DMS153 treated with DMSO at 0.1 percent for 48 hours (cell line): ENCODE measurements at regions not wholly inside any gene's neighbourhood (a gene's known extent, or its start where the extent isn't known, plus 50 kb on each side); places are given as distances from the start of the nearest gene placed in this dataset.

Source experiments
- DNase-seq: peaks from one replicate; lab custom pipeline; 2025; ENCODE audit not compliant: unreplicated experiment; lab: John Stamatoyannopoulos, UW

GRCh38 chr18:6606411-6607085 lies 123.0 kb upstream of the ARHGAP28 start:
- DNase-seq: no peak

GRCh38 chr18:6607343-6607742 lies 122.2 kb upstream of the ARHGAP28 start:
- no peak for DNase-seq

DNA sequence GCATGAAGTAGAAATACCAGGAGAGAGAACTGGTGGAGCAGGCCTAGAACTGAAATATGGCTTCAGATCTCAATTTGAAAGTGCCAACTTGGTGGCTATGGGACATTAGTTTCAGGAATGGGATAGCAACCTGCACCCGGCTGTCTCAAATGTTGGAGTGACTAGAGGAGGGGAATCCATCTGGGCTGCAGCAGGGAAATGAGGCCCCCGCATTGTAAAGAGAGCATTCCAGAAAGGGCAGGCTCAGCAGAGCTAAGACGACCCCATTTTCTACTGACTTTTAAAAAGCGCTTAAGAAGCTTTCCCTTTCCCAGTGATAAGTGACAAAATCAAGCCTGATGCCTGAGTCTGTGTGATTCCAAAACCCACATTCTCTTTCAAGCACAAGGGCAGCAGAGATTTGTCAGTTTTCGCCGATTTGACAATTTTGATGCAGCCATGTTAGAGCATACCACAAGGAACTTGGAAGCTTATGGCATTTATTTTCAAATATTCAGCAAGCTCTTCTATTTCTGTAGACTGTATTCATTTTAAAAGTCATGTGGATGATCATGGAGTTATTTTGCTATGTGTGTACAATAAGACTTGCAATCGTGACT lies 119.8 kb upstream of the ARHGAP28 start:
- no peak for DNase-seq

DNA sequence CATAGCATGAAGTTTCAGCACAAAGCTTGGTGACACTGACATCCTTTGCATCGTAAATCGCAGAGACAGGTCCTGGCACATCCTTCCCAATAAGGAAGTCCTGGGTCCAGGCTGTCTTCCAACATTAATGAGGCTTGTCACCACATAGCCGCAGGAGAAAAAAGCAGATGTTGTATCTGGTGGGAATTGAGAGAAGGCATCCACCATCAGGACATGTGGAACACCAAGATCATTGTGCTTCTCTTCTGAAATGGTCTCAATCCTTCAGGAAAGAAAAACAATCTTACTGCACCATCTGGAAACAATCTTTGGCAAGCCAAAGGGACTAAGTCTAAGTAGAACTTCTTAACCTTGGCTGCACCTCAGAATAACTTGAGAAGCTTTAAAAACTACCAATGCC lies 119.0 kb upstream of the ARHGAP28 start:
- DNase-seq: no peak

- DNase-seq: no peak
Measured at GRCh38 chr18:6613581-6613980, 115.9 kb upstream of the ARHGAP28 start.

- DNase-seq: no peak
Measured at GRCh38 chr18:6614952-6615351, 114.6 kb upstream of the ARHGAP28 start.

DNA sequence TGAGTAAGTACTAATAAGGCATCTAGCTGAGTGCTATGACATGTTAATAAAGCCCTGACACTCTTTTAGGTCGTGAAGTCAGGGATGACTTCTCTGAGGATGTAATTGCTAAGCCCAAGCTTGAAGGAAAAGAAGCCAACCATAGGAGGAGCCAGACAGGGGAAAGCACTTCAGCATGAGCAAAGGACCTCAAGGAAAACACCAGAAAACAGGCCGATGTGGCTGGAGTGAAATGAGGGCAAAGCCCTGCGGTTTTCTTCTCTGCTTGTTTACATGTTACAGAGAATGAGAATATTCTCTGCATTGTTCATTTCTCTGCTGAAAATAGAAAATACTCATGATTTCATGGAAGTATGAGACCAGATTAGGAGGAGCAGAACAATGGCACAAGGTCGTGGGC lies 112.5 kb upstream of the ARHGAP28 start:
- no peak for DNase-seq

DNA sequence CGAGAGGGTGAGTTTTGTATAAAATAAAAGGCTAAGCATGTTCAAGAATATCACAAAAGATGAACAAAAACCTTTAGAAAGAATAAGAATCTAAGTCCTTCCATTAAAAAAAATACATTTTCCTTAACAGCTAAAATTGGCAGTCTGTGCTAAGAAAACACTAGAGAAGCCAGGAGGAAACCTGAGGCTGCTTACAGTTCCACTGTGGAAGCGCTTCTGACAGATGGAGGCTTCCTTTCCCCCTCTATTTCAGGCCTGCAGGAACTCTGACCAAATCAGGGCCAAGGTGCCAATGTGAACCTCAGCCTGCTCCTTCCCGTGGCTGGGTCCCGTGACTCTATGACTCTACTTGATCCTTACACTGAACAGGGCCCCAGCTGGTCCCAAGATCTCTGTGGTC lies 108.1 kb upstream of the ARHGAP28 start:
- DNase-seq: no peak

GRCh38 chr18:6623278-6623677 lies 106.2 kb upstream of the ARHGAP28 start:
- no peak for DNase-seq

DNA sequence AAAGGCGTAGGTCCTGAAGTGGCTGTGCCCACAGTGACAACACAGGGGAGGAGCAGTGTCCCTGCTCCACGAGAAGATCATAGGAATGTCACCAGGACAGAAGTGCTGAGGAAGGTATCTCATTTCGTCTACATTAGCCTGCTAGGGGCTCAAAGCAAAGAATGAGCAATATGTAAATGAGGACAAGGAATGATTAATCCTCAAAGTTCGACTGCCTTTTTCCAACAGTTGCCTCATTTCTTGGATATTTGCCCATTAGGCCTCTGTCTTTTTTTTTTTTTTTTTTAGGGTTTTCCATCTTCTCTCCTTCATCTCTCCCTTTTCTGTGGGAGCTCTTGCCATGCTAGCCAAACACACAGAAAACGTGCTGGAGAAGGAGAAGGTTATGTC lies 105.2 kb upstream of the ARHGAP28 start:
- no peak for DNase-seq

DNA sequence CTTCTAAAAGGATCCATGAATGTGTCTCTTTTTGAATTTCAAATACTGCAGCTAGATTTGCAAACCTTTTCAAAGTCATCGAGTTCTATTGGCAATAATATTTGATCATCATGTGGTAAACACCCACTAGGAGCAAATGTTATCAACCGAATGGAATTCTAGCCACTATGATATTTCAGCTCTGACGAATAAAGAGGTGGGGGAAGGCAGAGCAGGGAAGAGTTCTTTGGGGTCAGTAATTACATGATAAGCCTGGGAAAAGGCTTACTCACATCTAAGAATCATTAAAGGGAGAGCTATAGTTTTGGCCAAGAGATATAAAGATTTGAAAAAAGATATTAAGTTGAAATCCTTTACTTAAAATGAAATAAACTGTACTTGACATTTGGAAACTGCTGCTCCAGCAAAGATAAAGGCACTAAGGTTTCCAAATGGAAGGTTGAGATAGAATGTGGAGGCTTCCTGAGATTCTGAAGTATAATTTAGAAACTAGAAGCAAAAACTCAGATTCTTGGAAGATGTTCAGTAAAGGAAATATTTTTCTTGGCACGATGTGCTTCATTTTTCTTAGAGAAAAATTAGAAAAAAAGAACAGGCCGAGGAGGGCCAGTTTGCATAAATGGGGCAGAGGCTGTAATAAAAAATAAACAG lies 104.7 kb upstream of the ARHGAP28 start:
- no peak for DNase-seq

- no peak for DNase-seq
Measured at GRCh38 chr18:6625481-6625880, 104.0 kb upstream of the ARHGAP28 start.

- no peak for DNase-seq
Measured at GRCh38 chr18:6626457-6626856, 103.1 kb upstream of the ARHGAP28 start.

- no peak for DNase-seq
Measured at GRCh38 chr18:6627645-6628044, 101.9 kb upstream of the ARHGAP28 start.

- DNase-seq: no peak
Measured at GRCh38 chr18:6628187-6628586, 101.3 kb upstream of the ARHGAP28 start.

DNA sequence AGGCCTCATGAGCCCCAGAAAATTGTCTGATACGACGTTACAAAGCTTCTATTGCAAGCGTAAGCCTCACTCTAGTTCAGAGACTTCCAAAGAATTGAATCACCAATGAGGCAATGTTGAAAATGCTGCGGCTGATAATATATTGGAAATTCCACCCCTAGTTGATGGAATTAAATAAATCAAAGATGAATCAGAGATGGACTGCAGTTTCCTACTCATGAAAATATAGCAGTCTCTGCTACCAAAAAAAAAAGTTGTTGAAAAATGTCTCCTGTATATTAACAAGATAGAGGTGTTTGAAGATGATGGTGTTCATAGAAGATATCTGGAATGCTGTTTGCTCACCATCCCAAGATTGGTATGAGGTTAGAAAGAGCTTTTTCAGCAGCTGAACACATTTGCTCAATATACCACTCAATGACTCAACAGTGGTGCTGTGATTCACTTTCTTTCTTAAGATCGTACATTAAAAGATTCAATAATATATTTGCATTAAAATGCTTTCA lies 99.8 kb upstream of the ARHGAP28 start:
- no peak for DNase-seq

- DNase-seq: no peak
Measured at GRCh38 chr18:6633310-6633709, 96.2 kb upstream of the ARHGAP28 start.

DNA sequence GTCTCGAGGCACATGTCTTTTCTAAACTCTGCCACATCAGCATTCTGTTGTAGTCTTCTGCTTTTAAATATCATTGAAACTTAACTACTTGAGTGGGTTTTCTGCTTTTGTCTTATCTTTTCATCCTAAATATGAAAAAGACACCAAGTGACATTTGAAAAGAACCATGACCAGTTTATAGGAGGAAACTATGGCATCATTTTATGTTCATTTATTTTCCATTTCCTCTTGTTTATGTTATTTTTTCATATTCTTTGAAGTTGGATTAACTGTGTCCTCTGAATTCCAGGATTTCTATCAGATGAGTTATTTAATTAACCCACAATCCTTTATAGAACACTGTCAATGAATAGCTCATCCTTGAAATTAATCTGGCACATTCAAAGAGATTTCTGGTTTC lies 93.4 kb upstream of the ARHGAP28 start:
- no peak for DNase-seq

DNA sequence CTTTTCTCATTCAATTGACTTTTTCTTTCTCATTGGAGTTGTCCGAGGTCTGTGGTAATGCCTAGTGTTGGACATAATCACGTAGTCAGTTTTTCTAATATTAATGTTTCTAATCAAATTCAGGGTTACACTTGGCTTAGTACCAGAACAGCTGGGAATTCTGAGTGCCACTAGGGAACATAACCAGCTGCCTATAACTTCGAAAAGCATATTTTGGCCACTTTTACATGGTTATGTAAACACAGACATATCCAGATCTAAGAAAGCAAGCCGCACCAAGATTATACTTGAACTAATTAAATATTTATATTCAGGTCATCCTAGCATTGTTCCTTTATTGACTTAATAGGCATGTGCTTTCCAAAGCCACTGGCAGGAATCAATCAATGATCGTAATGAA lies 91.1 kb upstream of the ARHGAP28 start:
- no peak for DNase-seq

DNA sequence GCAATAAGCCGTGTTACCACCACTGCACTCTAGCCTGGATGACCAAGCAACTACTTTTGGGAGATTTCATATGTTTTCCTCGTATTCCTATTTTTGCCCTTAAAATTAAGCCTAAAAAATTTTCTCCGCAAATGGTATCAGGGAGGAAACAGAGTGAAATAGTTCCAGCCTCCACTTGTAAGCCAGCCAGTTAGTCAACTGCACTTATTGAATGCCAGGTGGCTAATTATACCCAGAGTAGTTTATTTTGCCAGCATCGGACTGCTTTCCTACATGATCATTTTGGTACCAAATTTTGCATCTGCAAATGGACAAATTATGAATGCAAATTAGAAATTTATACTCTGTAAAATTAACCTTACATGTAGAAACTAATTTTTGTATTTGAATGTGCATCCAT lies 90.2 kb upstream of the ARHGAP28 start:
- DNase-seq: no peak

DNA sequence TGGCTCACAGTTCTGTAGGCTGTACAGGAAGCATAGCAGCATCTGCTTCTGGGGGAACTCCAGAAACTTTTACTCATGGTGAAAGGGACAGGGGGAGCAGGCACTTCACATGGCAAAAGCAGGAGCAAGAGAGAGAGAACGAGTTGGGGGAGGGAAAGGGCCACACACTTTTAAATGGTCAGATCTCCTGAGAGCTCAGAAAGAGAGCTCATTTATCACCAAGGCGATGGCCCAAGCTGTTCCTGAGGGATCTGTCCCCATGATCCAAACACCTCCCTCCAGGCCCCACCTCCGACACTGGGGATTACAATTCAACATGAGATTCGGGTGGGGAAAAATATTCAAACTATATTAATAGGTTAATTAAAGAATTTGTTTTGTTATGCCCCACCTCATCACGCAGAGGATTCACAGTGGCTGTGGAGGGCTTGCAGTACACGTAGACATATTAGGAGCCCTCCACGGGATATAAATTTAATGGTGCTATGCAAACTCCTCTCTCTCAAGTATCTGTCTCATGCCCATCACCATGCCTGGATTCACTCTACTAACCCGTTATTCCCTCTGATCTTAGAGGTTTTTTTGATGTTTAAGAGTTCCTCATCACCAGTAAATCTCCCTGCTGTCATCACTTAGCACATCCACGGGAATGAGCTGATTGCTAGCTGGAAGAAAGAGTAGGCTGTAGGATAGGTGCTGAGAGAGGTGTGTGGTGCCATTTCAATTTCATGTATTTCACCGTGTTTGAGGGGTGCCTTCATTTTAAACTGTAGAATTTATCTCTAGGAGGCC lies 84.5 kb upstream of the ARHGAP28 start:
- no peak for DNase-seq

DNA sequence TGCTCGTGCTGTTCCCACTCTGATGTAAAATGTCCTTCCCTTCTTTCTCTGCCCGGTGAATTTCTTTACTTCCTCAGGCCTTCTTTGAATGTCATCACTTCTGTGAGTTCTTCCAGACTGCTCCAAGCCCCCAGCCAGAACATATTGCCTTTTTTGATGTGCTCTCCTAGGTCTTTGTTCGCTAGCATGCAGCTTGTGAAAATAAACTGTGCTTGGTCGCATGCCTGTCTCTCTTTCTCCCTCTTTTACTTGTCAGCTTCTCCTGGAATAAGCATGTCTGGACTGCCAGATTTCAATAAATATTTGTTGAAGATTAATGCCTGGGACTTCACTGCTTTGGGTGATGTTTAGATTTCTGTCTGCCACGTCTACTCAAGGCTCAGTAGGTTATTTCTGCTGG lies 82.7 kb upstream of the ARHGAP28 start:
- DNase-seq: no peak
